Ovary (tissue), 7 donors: ENCODE measurements at regions not wholly inside any gene's neighbourhood (a gene's known extent, or its start where the extent isn't known, plus 50 kb on each side); places are given as distances from the start of the nearest gene placed in this dataset.

Experiments used
- DNase-seq, 5 donors: peaks; one replicate each; pipeline ENCODE4 v3.0.0-alpha.2; 2019 to 2020
- H3K27ac ChIP-seq, 2 donors: fragments of 200-600 bp; one replicate each; pipeline versions ENCODE4 v1.5.1 to v1.8.0; 2019 to 2022
- H3K27me3 ChIP-seq: fragments of 200-600 bp; one replicate; pipeline ENCODE4 v1.8.0; 2022
- H3K36me3 ChIP-seq: fragments of 200-600 bp; sonication (generic); one replicate; pipeline ENCODE4 v1.5.1; 2019
- H3K4me1 ChIP-seq: one replicate; pipeline ENCODE4 v1.8.1; 2013; ENCODE audit warnings: mild to moderate bottlenecking, moderate library complexity; ENCODE audit not compliant: insufficient read depth
- H3K4me3 ChIP-seq: fragments of 200-600 bp; sonication (generic); one replicate; pipeline ENCODE4 v1.5.1; 2017
- H3K9me3 ChIP-seq, 2 donors: fragments of 200-600 bp in 1 of 2; sonication (generic) in 1 of 2; one replicate each; pipeline versions ENCODE4 v1.5.1 to v1.8.1; 2013 to 2019; ENCODE audit warnings: mild to moderate bottlenecking in 1 of 2, moderate library complexity in 1 of 2
- CTCF ChIP-seq, 3 donors: fragments of 450-650 bp in 2 of 3; fragments of 200-600 bp in 1 of 3; IDR thresholded peaks; one replicate each; pipeline versions ENCODE4 v1.5.1 to v1.8.0; 2016 to 2022; ENCODE audit warnings: antibody characterized with exemption in 3 of 3, mild to moderate bottlenecking in 1 of 3
- EP300 ChIP-seq: sonication (generic); formaldehyde crosslinking; IDR thresholded peaks from one replicate; pipeline ENCODE4 v1.6.1; 2017; ENCODE audit warnings: antibody characterized with exemption
- POLR2A ChIP-seq: fragments of 450-650 bp; IDR thresholded peaks from one replicate; pipeline ENCODE4 v1.6.1; 2017; ENCODE audit warnings: antibody characterized with exemption, mild to moderate bottlenecking, moderate library complexity
- WGBS, 3 donors: extraction: QIAGEN DNeasy Blood & Tissue Kit in 1 of 3; methylation state at CpG; one replicate each; pipeline versions ENCODE4 v1.1.5 to v1.1.7; 2013 to 2017; 5-methylcytosine and 5-hydroxymethylcytosine counted together
- intact Hi-C, 4 donors: fragments of 100-400 bp; cut with DNase I; formaldehyde crosslinking; loops; one replicate each; pipeline versions ENCODE4 v1.11.0 to v1.15.1; 2022 to 2023
- donor health status: DM: no; HTN: no; CAD: no; lungs with moderate emphysema.
- donor health status: DM: no; HTN: no; CAD: no.
- donor health status: Bipolar disorder and iron deficiency.
- donor health status: DM: no; HTN: no; CAD: no.
- donor health status: DM: yes; HTN: yes; CAD: no.

DNA sequence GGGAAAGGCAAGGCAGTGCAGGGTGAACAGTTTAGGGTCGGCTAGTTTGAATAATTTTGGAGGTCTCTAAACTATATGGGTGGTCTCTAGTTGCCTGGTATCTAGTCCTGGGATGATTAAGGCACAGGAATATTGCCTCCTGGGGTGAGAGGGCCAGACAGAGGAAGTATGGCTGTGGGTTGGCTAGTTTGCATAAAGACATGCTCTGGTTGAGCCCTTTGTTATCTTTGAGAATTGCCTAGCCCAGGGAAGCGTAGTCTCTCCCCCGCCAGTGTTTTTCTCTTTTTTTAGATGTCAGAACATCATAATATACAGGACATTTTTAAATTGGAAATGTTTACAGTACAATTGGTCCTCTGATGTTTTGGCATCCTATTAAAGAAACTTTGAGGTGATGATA, 163.5 kb downstream of the PWWP3B start:
- Histone ChIP-seq H3K36me3 (no peaks in the 10 kb centered on the region), H3K9me3 (no peaks in the 10 kb centered on the region), H3K4me3 (no peak overlapping the region), H3K27me3 (no peaks in the 10 kb centered on the region), H3K4me1 (no peaks in the 10 kb centered on the region), H3K27ac (no peak overlapping the region)
- WGBS, 3 donors: 30 to 33% (median 30%) methylated on average over 3 of the region's 3 CpGs
- DNase-seq: no peak
- intact Hi-C loops: no loop called here
- no peak for TF ChIP-seq EP300
- no peak for TF ChIP-seq POLR2A
- TF ChIP-seq CTCF (IDR thresholded peaks at IDR 0.05): no peak

DNA sequence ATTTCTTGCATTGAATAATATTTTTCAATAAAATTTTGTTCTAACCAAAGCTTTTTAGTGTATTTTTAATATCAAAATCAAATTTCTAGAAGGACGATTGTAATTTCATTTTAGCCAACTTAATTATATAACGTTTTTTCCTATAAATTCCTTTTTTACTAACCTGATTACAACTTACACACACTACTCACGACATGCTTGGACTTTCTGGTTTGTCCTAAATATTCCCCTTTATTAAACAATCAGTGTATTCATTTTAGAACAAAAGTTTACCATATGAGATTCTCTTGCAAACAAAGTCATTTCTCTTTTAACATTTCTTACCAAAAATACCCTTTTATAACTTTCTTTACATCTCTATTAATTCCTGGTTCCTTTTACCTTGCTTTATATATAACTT, 173.7 kb downstream of the PWWP3B start:
- no peak overlapping the region for H3K4me3 ChIP-seq
- no peaks in the 10 kb centered on the region for H3K36me3 ChIP-seq
- no peak for DNase-seq
- TF ChIP-seq EP300 (no peak), CTCF (IDR thresholded peaks at IDR 0.05) (no peak), POLR2A (no peak)
- no peaks in the 10 kb centered on the region for H3K27me3 ChIP-seq
- intact Hi-C loops: loop anchor here in 2 of 4 donors (5.0 kb wide), 2 partner anchors 135 to 1540 kb away; no protein-coding TSS in a partner anchor
- H3K9me3 ChIP-seq: no peaks in the 10 kb centered on the region
- WGBS, 3 donors: 63 to 66% (median 64%) methylated on average over 3 of the region's 3 CpGs
- no peak overlapping the region for H3K27ac ChIP-seq
- no peaks in the 10 kb centered on the region for H3K4me1 ChIP-seq

- TF ChIP-seq CTCF (IDR thresholded peaks at IDR 0.05): no peak
- no peak for TF ChIP-seq POLR2A
- TF ChIP-seq EP300: no peak
- Histone ChIP-seq H3K27ac (no peak overlapping the region), H3K27me3 (no peaks in the 10 kb centered on the region), H3K4me1 (no peaks in the 10 kb centered on the region), H3K4me3 (no peak overlapping the region), H3K36me3 (no peaks in the 10 kb centered on the region), H3K9me3 (no peaks in the 10 kb centered on the region)
- DNase-seq: no peak
- intact Hi-C loops: no loop called here
Observed at GRCh38 chrX:106356580-106356979, 188.5 kb downstream of the PWWP3B start.

- Histone ChIP-seq H3K4me1 (no peaks in the 10 kb centered on the region), H3K4me3 (no peak overlapping the region), H3K27ac (no peak overlapping the region), H3K9me3 (no peaks in the 10 kb centered on the region), H3K27me3 (no peaks in the 10 kb centered on the region), H3K36me3 (no peaks in the 10 kb centered on the region)
- TF ChIP-seq CTCF (IDR thresholded peaks at IDR 0.05): no peak
- TF ChIP-seq EP300: no peak
- TF ChIP-seq POLR2A: no peak
- no peak for DNase-seq
- intact Hi-C loops: no loop called here
- WGBS, 3 donors: 67 to 82% (median 76%) methylated on average over 5 of the region's 5 CpGs
Observed at GRCh38 chrX:106363214-106363613, 195.1 kb downstream of the PWWP3B start.

- no peak for DNase-seq
- Histone ChIP-seq H3K9me3 (no peaks in the 10 kb centered on the region), H3K27ac (no peak overlapping the region), H3K27me3 (no peaks in the 10 kb centered on the region), H3K36me3 (no peaks in the 10 kb centered on the region), H3K4me3 (no peak overlapping the region), H3K4me1 (no peaks in the 10 kb centered on the region)
- 54 to 84% (median 60%) methylated on average over 1 of the region's 1 CpG for WGBS, 3 donors
- intact Hi-C loops: no loop called here
- TF ChIP-seq CTCF (IDR thresholded peaks at IDR 0.05) (no peak), POLR2A (no peak), EP300 (no peak)
Observed at GRCh38 chrX:106378616-106379015, 210.5 kb downstream of the PWWP3B start.
